ENCODE measurements at regions not wholly inside any gene's neighbourhood (a gene's known extent, or its start where the extent isn't known, plus 50 kb on each side); places are given as distances from the start of the nearest gene placed in this dataset.

GRCh38 chr14:73780391-73780790 is 66.2 kb upstream of the PNMA1 start:
- peaks cover 15% of the 10 kb centered on the region for H3K36me3 Mint-ChIP-seq
- no peak overlapping the region for H3K27ac Mint-ChIP-seq
- no peak for DNase-seq (ENCODE audit: extremely low spot score, unreplicated experiment)
- H3K4me1 Mint-ChIP-seq (ENCODE audit: unreplicated experiment): peaks cover 45% of the 10 kb centered on the region
- no peaks in the 10 kb centered on the region for H3K27me3 Mint-ChIP-seq
- no peak for TF ChIP-seq CTCF (conservative IDR thresholded peaks at IDR 0.05)
- H3K4me3 Mint-ChIP-seq: no peak overlapping the region
- H3K9me3 Mint-ChIP-seq: no peaks in the 10 kb centered on the region

DNA sequence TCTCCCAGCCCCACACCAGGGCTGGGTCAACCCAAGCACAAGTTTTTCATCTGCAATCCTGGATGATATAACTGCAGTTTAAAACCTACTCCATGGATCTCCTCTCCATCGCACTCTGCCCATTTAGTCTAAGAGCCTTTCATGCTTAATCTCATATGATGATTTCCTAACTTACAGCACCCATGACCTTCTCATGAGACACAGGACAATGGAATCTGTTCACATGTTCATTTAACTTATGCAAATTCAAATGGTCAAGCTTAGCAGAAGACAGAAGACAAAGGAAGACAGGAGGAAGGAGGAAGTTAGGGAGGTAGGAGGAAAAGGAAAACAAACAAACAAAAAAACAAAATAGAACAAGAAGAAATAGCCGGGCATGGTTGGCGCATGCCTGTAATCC is 64.6 kb upstream of the PNMA1 start:
- no peak for DNase-seq (ENCODE audit: extremely low spot score, unreplicated experiment)
- H3K27me3 Mint-ChIP-seq: no peaks in the 10 kb centered on the region
- peaks cover 15% of the 10 kb centered on the region for H3K36me3 Mint-ChIP-seq
- no peak overlapping the region for H3K27ac Mint-ChIP-seq
- H3K4me3 Mint-ChIP-seq: no peak overlapping the region
- no peak for TF ChIP-seq CTCF (conservative IDR thresholded peaks at IDR 0.05)
- H3K4me1 Mint-ChIP-seq (ENCODE audit: unreplicated experiment): peaks cover 42% of the 10 kb centered on the region
- no peaks in the 10 kb centered on the region for H3K9me3 Mint-ChIP-seq

- Mint-ChIP-seq H3K4me3 (no peak overlapping the region), H3K27ac (peak overlapping the region; percentile 24), H3K4me1 (ENCODE audit: unreplicated experiment) (peaks cover 36% of the 10 kb centered on the region), H3K36me3 (peaks cover 15% of the 10 kb centered on the region), H3K27me3 (no peaks in the 10 kb centered on the region), H3K9me3 (no peaks in the 10 kb centered on the region)
- DNase-seq (ENCODE audit: extremely low spot score, unreplicated experiment): no peak
- TF ChIP-seq CTCF (conservative IDR thresholded peaks at IDR 0.05): no peak
Observed at GRCh38 chr14:73777420-73777819, 63.2 kb upstream of the PNMA1 start.

- no peak overlapping the region for H3K27ac Mint-ChIP-seq
- no peak overlapping the region for H3K4me3 Mint-ChIP-seq
- peaks cover 15% of the 10 kb centered on the region for H3K36me3 Mint-ChIP-seq
- peaks cover 48% of the 10 kb centered on the region for H3K4me1 Mint-ChIP-seq (ENCODE audit: unreplicated experiment)
- H3K27me3 Mint-ChIP-seq: no peaks in the 10 kb centered on the region
- no peak for TF ChIP-seq CTCF (conservative IDR thresholded peaks at IDR 0.05)
- H3K9me3 Mint-ChIP-seq: no peaks in the 10 kb centered on the region
- no peak for DNase-seq (ENCODE audit: extremely low spot score, unreplicated experiment)
Observed at GRCh38 chr14:73776194-73776537, 62.0 kb upstream of the PNMA1 start.

- no peak for TF ChIP-seq CTCF (conservative IDR thresholded peaks at IDR 0.05)
- no peaks in the 10 kb centered on the region for H3K27me3 Mint-ChIP-seq
- no peak overlapping the region for H3K4me3 Mint-ChIP-seq
- peaks cover 54% of the 10 kb centered on the region for H3K4me1 Mint-ChIP-seq (ENCODE audit: unreplicated experiment)
- H3K27ac Mint-ChIP-seq: no peak overlapping the region
- H3K36me3 Mint-ChIP-seq: peaks cover 15% of the 10 kb centered on the region
- no peaks in the 10 kb centered on the region for H3K9me3 Mint-ChIP-seq
- no peak for DNase-seq (ENCODE audit: extremely low spot score, unreplicated experiment)
Observed at GRCh38 chr14:73775339-73776193, 61.4 kb upstream of the PNMA1 start.
